HG03280 (cell line): ENCODE measurements at regions not wholly inside any gene's neighbourhood (a gene's known extent, or its start where the extent isn't known, plus 50 kb on each side); places are given as distances from the start of the nearest gene placed in this dataset.

ENCODE experiments used
- ATAC-seq: cut with Tn5 transposase; IDR thresholded peaks from one replicate; pipeline ENCODE4 v1.9.1; 2021; ENCODE audit warnings: mild to moderate bottlenecking, moderate library complexity; ENCODE audit not compliant: unreplicated experiment

DNA sequence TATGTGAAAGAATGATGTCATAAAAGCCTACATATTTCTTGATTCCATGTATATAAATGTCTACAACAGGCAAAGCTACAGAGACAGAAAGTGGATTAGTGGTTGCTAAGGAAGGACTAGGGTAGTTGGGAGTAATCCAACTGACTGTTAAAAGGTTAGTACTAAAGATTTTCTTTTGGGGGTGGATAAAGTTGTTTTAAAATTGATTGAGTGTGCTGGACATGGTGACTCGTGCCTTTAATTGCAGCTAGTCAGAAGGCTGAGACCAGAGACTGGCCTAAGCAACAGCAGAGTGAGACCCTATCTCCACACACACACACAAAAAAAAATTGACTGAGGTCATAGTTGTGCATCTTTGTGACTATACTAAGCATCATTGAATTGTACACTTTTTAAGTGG, 234.3 kb downstream of the C12orf50 start:
- no peak for ATAC-seq

DNA sequence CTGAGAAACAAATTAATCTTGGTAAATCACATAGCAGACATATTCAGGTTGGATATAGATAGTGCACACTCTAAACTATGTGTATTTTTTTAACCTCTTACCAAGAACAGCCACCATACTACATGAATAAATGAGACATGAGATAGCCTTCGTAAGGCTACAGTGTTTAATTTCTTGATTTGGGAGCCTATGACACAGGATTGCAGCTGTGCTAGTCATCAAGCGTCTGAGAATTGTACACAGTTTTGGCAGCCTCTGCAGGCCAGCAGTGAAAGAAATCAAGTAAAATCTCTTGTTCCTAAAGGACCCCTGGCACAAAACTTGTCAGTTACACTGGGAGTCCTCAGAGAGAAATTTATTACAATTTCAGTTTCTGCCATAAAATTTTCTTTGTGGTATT, 236.1 kb downstream of the C12orf50 start:
- no peak for ATAC-seq

GRCh38 chr12:87784350-87784749, 244.9 kb downstream of the C12orf50 start:
- no peak for ATAC-seq

GRCh38 chr12:87783467-87783866, 245.7 kb downstream of the C12orf50 start:
- no peak for ATAC-seq

GRCh38 chr12:87782838-87783237, 246.4 kb downstream of the C12orf50 start:
- no peak for ATAC-seq

DNA sequence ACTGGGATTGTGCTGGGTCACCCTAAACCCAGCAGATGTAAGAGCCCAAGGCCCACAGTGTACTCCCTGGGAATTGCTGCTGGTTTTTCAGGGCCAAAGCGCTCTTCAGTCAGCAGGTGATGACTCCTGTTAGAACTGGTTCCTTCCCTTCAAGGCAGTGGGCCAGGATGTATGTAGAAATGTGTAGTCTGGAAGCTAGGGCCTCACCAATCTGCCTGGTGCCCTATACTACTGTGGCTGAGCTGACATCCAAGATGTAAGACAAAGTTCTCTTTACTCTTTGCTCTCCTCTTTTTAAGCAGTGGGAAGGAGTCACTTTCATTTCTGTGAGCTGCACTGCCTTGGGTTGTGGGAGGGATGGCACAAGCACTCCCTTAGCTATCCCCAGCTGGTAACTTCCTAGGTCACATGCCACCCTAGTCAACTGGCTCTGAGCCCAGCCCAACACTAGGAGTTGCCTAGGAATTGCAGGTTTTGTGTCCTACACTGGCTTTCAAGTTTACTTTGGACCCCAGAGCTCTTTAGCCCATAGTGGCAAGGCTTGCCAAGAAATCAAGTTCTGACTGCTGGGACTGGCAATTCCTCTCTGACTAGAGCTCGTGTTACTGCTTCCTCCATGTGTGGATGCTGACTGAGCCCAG, 249.2 kb downstream of the C12orf50 start:
- ATAC-seq = no peak

- ATAC-seq = no peak
These were observed 250.2 kb downstream of the C12orf50 start for GRCh38 chr12:87779016-87779415.

GRCh38 chr12:87778065-87778464, 251.1 kb downstream of the C12orf50 start:
- no peak for ATAC-seq

- no peak for ATAC-seq
These were observed 253.4 kb downstream of the C12orf50 start for GRCh38 chr12:87775784-87776183.

DNA sequence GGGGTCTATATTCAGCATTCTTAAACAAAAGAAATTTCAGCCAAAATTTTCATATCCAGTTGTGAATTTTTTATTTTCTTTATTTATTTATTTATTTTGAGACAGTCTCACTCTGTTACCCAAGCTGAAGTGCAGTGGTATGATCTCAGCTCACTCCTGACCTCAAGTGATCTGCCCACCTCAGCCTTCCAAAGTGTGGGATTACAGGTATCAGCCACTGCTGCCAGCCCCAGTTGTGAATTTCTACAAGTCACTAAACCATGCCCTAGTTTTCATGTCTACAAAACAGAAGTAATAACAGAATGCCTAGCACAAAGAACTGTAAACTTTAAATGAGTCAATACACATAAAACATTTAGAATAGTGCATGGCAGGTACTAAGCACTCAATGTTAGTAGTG, 254.2 kb downstream of the C12orf50 start:
- no peak for ATAC-seq

GRCh38 chr12:87772401-87772800, 256.8 kb downstream of the C12orf50 start:
- ATAC-seq = no peak

DNA sequence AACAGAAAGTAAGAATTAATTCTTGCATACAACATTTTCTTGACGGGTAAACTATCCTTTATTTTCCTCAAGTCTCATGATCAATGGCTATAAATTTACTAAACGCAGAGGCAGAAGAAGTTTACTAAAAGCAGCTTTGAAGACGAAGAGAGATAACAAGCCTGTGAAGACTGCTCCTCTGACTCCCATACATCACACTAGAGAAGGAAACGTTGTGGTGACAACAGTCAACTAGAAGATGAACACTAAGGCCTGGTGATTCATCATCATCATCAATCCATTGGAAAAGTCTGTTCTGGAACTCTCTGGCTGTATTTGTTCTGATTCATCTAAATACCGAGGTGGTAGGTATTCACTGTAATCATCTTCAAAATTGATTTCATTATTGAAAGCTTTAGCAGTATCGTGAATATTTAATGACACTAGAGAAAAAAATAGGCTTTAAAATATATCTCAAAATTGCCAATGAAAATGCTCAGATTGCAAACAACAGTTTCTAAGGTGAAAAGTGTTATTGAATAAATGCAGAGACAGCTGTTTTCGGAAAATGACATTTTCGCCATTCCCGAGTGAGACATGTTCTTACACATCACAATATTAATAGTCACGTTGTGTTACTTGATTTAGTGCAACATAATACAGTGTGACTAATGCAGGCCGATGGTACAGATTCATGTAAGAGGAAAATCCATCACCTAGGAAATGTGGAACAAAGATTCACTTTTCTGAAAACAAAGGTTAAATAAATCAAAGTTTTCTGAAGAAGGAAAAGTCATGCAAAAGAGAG, 260.5 kb downstream of the C12orf50 start:
- ATAC-seq = no peak

GRCh38 chr12:87766044-87766443, 263.2 kb downstream of the C12orf50 start:
- ATAC-seq = no peak

- ATAC-seq = no peak
These were observed 268.3 kb downstream of the C12orf50 start for GRCh38 chr12:87760943-87761342.

DNA sequence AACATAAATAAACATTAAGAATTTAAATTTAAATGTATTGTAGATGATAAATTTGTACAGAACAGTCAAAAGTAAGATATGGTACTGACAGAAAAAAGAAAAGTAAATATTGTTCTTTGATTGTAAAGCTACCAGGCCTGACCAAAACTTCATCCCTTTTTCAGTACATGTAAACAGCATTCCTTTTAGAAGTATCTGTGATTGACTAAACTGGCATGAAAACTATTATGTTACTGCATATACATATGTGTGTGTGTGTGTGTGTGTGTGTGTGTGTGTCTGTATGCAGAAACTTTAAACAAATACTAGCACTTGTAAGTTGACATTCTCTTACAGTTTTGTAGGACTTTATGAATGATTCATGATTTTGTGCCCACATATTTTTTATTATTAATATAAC, 270.9 kb downstream of the C12orf50 start:
- ATAC-seq = no peak

DNA sequence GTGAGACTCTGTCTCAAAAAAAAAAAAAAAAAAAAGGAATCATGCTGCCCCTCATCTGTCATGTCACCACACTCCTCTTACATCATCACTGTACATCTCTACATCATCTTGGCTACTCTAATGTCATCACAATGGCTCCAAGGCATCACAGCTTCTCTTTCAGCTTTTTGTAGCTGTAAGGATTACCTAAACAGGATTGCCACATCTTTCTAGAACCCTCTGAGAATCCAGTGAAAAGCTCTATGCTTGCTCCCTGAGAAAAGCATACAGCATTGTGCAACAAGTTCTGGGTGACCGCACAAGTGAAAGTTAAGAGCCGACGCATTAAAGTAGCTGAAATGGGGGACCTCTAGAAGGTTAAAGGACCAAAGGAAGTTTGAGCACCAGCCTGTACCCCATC, 272.5 kb downstream of the C12orf50 start:
- ATAC-seq = no peak

DNA sequence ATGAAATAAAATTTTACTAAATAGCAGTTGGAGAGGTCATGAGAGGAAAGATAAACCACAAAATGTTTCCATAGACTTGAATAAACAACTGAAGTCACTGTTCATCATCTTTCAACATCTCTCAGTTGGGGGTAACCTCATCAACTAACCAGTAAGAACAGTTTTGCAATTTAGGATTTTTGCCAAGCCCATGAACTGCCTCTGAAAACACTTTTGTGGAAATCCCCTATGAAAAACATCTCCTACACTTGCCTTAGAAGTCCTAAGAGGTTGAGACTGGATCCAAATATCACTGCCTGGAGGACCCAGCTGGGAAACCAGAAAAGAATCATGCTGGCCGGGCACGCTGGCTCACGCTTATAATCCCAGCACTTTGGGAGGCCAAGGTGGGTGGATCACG, 273.1 kb downstream of the C12orf50 start:
- ATAC-seq = no peak

GRCh38 chr12:87728931-87729593, 300.1 kb downstream of the C12orf50 start:
- no peak for ATAC-seq

DNA sequence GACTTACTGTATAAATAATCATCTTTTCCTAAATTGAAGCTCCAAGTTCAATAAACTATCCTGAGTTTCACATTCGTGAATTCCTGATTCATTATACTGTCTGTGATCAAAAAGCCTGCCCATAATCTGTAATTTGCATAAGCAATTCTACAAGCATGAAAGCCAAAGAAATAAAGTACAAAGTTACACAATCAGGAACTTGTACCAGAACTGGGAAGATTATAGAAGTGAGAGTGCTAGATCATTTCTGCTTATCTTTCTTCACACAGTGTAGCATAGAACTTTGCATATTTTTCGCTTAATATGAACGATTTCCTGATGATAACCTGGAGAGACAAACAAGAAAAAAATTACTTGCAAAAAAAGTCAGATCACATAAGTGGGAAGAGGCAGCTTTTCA, 308.2 kb downstream of the C12orf50 start:
- no peak for ATAC-seq

GRCh38 chr12:87704374-87704773, 324.8 kb downstream of the C12orf50 start:
- no peak for ATAC-seq

DNA sequence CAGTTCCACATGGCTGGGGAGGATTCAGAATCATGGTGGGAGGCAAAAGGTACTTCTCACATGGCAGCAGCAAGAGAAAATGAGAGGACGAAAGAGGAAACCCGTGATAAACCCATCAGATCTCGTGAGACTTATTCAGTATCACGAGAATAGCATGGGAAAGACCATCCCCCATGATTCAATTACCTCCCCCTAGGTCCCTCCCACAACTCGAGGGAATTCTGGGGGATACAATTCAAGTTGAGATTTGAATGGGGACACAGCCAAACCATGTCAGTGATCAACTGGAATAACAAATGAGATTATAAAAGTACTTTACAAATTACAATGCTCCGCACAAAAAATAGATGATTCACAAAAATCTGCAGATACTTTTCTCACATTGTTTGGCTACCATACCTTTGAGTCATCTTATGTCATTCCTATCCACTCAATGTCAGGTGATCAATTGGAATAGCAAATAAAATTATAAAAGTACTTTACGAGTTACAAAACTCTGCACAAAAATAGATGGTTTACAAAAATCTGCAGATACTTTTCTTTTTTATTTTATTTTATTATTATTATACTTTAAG, 338.9 kb downstream of the C12orf50 start:
- ATAC-seq = no peak

DNA sequence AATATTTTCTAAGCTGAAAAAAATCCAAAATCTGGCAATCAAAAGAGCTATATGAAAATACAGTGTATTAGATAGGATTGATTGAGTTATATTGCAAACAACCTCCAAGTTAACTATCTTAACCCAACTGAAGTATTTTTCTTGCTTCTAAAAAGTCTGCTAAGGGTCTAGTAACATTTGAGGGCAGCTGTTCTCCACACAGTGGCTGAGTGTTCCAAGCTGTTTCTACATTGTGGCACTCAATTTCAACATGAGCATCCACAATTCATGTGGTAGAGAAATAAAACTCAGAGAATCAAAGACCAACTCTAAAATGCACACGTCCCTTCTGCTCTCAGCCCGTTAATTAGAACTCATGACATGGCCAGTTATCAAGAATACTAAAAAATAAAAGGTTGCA, 340.0 kb downstream of the C12orf50 start:
- ATAC-seq = no peak
